Stimulated activated CD4-positive, alpha-beta T cell treated with anti-CD3 and anti-CD28 coated beads, Interleukin-15, amount 100 ng/mL, for 24 hours (primary cell): ENCODE measurements at regions not wholly inside any gene's neighbourhood (a gene's known extent, or its start where the extent isn't known, plus 50 kb on each side); places are given as distances from the start of the nearest gene placed in this dataset.
"Not testable (repeated sequence)": the region's sequence is repeated elsewhere in the genome, so short reads cannot be mapped to it uniquely, and the experiment has no call there.

Experiments used
- DNase-seq: peaks from one replicate; pipeline ENCODE4 v3.0.0-alpha.2; 2020

GRCh38 chr2:82345910-82346309, 2041.4 kb upstream of the LRRTM1 start:
- DNase-seq, result no peak

DNA sequence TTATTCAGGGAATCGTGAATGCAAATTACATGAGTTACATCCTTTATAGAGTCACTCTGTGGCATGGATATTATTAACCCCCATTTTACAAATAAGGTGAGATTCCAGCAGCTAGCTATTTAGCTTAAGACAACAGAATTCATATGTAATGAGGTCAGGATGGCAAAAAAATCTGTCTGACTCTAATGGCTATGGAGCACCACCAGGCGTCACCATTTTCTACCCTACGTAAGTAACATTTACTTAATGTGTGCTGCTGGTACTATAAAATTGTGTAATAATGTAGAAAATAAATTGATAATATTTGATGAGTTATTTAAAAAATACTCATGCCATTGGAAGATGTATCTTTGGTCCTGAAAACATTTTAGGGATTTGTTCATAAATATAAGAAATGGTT, 2040.1 kb upstream of the LRRTM1 start:
- DNase-seq, result no peak

- DNase-seq, result no peak
Measured at GRCh38 chr2:82342356-82342755, 2037.8 kb upstream of the LRRTM1 start.

- DNase-seq, result no peak
Measured at GRCh38 chr2:82340578-82341053, 2036.1 kb upstream of the LRRTM1 start.

- DNase-seq, result no peak
Measured at GRCh38 chr2:82339805-82340204, 2035.3 kb upstream of the LRRTM1 start.

GRCh38 chr2:82333697-82334096, 2029.1 kb upstream of the LRRTM1 start:
- no peak for DNase-seq

- DNase-seq, result no peak
Measured at GRCh38 chr2:82330155-82330554, 2025.6 kb upstream of the LRRTM1 start.

- DNase-seq, result not testable (repeated sequence)
Measured at GRCh38 chr2:82326180-82326767, 2021.7 kb upstream of the LRRTM1 start.

GRCh38 chr2:82320296-82320695, 2015.7 kb upstream of the LRRTM1 start:
- DNase-seq, result no peak

DNA sequence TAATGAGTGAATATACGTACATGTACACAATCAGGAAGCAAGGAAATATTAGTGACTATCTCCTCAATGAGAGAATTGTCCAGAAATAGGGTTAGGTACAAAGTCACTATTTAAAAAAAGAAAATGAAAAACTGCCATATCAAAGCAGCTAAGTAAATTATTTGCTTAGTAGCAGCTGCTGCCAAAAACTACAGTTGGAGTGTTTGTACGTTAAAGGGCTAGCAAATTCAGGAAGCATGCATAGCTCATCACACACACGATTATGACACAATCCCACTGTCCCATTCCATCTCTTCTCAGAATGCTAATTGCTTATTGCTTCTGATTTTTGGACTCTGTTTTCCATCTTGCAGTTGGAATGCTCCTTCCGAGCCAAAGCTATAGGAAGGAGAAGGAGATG, 2012.5 kb upstream of the LRRTM1 start:
- DNase-seq, result no peak

- DNase-seq, result no peak
Measured at GRCh38 chr2:82316586-82316985, 2012.0 kb upstream of the LRRTM1 start.

DNA sequence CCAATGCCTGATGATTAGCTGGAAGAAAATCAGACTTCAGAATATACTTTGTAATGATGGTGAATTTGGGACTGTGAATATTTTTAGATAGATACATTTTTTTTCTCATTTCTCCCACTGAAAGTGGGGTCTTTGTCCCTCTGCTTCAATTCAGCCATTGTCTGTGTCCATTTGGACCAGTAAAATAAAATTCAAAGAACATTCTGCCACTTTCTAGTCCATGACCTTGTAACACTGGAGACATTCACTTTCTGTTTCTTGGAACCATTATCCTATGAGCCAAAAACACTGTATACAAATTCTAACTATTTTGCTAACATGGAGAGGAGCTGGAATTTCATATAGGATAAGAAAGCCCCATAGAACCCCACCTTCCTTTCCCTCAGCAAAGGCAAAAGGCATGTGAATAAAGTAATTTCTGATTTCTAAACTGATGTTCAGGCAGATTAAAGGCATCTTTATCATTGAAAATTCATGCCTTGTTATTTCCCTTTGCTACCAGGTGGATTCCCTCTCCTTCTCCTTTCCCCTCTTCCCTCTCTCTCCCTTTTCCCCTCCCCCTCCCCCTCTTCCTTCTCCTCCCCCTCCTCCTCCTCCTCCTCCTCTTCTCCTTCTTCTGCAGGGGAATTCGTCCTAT, 2010.4 kb upstream of the LRRTM1 start:
- no peak for DNase-seq

DNA sequence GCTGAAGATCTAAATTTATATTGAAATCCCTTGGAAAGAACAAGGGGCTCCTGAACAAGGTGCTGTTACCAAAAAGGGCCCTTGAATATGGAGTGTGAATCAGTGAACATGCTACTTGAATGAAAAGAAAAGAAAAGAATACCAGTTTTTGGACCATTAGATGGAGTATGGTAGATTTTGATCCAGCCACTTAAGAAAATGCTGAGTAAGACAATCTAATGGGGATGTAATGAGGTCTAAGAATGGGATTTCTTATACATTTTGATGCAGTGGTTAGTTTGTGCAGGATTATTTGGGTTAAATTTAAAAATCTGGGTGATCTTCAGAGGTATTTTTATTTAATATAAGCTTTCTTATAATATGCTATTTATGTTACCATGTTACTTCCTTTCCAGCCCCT, 2003.0 kb upstream of the LRRTM1 start:
- DNase-seq, result no peak

GRCh38 chr2:82301506-82301905, 1997.0 kb upstream of the LRRTM1 start:
- no peak for DNase-seq

GRCh38 chr2:82289446-82289845, 1984.9 kb upstream of the LRRTM1 start:
- DNase-seq, result no peak

DNA sequence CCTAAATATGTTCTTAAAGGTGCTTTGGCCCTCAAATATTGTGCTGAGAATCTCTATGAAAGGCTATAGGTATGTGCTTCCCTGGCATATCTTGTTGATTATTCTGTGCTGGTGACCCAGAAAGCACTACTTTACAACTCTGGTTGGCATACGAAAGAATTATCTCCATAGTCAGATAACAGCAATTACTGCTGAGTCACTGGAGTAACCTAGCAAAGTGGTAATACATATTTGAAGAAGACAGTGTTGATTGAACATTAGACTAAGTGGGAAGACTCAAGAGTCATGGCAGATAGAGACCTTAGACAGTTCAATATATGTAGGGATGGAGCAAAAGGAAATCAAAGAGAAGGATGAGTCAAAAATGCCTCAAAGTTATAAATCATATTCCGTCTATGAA, 1978.5 kb upstream of the LRRTM1 start:
- DNase-seq, result no peak

GRCh38 chr2:82282111-82282882, 1977.7 kb upstream of the LRRTM1 start:
- DNase-seq, result no peak

DNA sequence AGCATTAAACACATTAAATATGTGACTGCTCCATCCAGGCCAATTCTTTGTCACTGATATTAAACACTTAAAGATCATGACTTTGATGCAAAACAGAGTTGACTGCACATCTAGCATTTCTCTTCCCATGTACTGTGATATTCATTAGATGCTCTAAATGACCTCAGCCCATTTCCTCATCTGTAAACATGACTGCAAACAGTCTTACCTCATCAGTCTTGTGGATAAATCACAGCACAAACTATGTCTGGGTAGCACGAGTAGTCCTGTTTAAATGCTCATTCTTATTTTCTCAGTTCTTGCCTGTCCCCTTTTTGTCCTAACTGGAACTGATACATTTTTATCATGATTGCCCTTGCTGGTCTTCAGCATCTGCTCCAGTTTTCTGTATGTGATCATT, 1974.8 kb upstream of the LRRTM1 start:
- no peak for DNase-seq

DNA sequence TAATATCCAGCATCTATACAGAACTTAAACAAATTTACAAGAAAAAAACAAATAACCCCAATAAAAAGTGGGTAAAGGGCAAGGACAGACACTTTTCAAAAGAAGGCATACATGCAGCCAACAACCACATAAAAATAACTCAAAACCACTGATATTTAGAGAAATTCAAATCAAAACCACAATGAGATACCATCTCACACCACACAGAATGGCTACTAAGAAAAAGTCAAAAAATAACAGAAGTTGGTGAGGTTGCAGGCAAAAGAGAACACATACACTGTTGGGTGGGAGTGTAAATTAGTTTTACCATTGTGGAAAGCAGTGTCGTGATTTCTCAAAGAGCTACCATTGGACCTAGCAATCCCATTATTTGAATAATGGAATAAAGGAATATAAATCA, 1973.9 kb upstream of the LRRTM1 start:
- DNase-seq, result no peak

DNA sequence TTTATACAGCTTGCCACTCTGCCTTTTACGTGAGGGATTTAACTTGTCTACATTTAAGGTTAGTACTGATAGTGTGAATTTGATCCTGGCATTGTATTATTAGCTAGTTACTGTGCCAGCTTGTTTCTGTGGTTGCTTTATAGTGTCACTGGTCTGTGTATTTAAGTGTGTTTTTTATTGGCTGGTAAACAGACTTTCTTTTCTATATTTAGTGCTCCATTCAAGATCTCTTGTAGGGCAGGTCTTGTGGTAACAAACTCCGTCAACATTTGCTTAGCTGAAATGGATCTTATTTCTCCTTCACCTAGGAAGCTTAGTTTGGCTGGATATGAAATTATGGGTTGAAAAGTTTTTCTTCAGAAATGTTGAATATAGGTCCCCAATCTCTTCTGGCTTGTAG, 1971.0 kb upstream of the LRRTM1 start:
- no peak for DNase-seq

DNA sequence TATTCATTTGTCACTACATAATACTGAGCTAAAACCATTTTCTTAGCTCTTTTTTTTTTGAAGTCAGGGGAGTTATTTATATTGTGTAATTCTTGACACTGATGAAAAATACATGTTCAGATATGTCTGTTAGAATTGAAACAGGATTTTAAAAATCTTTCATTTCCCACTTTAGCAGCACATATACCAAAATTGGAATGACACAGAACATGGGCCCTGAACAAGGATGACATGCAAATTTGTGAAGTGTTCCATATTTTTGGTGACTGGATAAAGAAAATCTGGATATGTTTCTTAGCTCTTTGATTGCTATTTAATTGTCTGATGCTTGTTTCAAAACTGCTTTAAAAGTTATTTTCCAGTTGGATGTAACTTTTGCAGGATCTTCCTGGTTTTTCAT, 1963.9 kb upstream of the LRRTM1 start:
- no peak for DNase-seq

GRCh38 chr2:82260521-82260920, 1956.0 kb upstream of the LRRTM1 start:
- no peak for DNase-seq

GRCh38 chr2:82259551-82259950, 1955.0 kb upstream of the LRRTM1 start:
- no peak for DNase-seq
